Stomach smooth muscle (tissue), 2 donors: ENCODE measurements at regions not wholly inside any gene's neighbourhood (a gene's known extent, or its start where the extent isn't known, plus 50 kb on each side); places are given as distances from the start of the nearest gene placed in this dataset.

Experiments used
- H3K27ac ChIP-seq: one replicate; pipeline ENCODE4 v1.7.0; 2013; ENCODE audit warnings: mild to moderate bottlenecking, low read length, inconsistent platforms
- H3K27me3 ChIP-seq, 2 donors: one replicate each; pipeline ENCODE4 v1.7.0; 2013; ENCODE audit warnings: low read length in 2 of 2; ENCODE audit not compliant: insufficient read depth in 2 of 2, control insufficient read depth in 1 of 2
- H3K36me3 ChIP-seq, 2 donors: one replicate each; pipeline ENCODE4 v1.7.0; 2013; ENCODE audit warnings: low read length in 2 of 2; ENCODE audit not compliant: control insufficient read depth in 2 of 2, insufficient read depth in 2 of 2
- H3K4me1 ChIP-seq: one replicate; pipeline ENCODE4 v1.7.0; 2013; ENCODE audit warnings: low read length; ENCODE audit not compliant: control insufficient read depth, insufficient read depth
- H3K4me3 ChIP-seq, 2 donors: one replicate each; pipeline ENCODE4 v1.7.0; 2013; ENCODE audit warnings: low read length in 2 of 2
- H3K9ac ChIP-seq, 2 donors: one replicate each; pipeline ENCODE4 v1.7.0; 2013; ENCODE audit warnings: low read length in 2 of 2, mild to moderate bottlenecking in 1 of 2
- H3K9me3 ChIP-seq, 2 donors: one replicate each; pipeline ENCODE4 v1.7.0; 2013; ENCODE audit warnings: low read length in 2 of 2; ENCODE audit not compliant: control insufficient read depth in 2 of 2
- donor health status: healthy.
- donor health status: Pancreatic carcinoma.

- no peak overlapping the region for H3K27ac ChIP-seq
- no peak overlapping the region for H3K4me3 ChIP-seq
- H3K9me3 ChIP-seq, result no peaks in the 10 kb centered on the region
- H3K27me3 ChIP-seq, result no peaks in the 10 kb centered on the region
- H3K4me1 ChIP-seq, result no peaks in the 10 kb centered on the region
- no peak overlapping the region for H3K9ac ChIP-seq
- no peaks in the 10 kb centered on the region for H3K36me3 ChIP-seq
Measured at GRCh38 chr5:158626718-158627117, 473.0 kb downstream of the EBF1 start.

DNA sequence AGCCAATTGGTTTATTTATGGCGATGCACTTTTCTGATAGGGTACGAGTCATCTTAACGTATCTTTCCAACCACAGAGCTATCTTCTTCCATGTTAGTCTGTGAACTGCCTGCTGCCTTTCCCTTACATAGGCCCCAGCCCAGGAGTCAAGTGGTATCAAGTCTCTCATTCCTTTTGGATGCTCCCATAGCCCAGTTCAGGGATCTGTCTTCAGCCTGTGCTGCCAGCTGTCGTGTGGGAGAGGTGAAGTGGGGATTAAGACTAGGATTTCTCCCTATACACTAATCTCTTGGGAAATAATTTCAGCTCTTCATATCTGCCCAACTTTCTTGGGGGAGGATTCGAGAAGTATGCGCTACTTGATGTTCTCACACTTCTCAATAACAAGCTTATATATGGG is 475.7 kb downstream of the EBF1 start:
- Histone ChIP-seq H3K27me3 (no peaks in the 10 kb centered on the region), H3K9me3 (no peaks in the 10 kb centered on the region), H3K27ac (no peak overlapping the region), H3K4me3 (no peak overlapping the region), H3K36me3 (no peaks in the 10 kb centered on the region), H3K9ac (no peak overlapping the region), H3K4me1 (no peaks in the 10 kb centered on the region)

GRCh38 chr5:158621391-158621790 is 478.3 kb downstream of the EBF1 start:
- Histone ChIP-seq H3K4me3 (no peak overlapping the region), H3K27ac (no peak overlapping the region), H3K36me3 (no peaks in the 10 kb centered on the region), H3K4me1 (no peaks in the 10 kb centered on the region), H3K9ac (no peak overlapping the region), H3K9me3 (no peaks in the 10 kb centered on the region), H3K27me3 (no peaks in the 10 kb centered on the region)

DNA sequence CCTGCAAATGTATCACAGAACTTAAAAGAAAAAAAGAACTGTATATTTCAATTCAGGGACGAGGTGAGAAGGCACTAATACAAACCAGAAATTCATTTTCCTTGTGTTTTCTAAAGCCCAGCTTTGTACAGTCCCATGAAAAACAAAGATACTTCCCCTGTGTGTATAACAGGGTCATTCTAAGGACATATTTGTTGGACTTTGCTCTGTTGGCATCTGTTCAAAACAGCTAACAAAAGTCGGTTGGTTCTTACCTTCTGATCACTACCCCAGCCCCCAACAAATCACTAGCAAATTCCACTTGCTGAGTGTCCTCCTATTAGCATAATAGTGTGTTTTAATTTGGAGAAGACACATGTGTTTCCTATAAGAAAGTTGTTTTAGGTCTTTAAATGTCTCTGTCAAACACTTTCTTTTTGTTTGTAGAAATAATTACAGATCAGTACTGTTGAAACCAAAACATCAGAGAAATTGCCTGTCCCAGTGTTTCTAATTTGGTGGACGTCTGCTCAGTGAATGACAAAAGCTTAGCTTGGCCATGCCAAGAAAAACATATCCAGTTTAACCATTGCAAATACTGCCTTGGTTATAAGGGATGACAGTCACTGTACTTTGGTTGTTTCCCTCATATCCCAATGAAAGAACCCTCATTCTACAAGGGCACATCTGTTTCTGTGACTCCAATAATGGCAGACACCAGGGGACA is 480.5 kb downstream of the EBF1 start:
- H3K36me3 ChIP-seq, result no peaks in the 10 kb centered on the region
- H3K9ac ChIP-seq, result no peak overlapping the region

GRCh38 chr5:158618256-158618655 is 481.5 kb downstream of the EBF1 start:
- H3K36me3 ChIP-seq, result no peaks in the 10 kb centered on the region
- no peak overlapping the region for H3K27ac ChIP-seq
- no peak overlapping the region for H3K4me3 ChIP-seq
- no peaks in the 10 kb centered on the region for H3K27me3 ChIP-seq
- no peaks in the 10 kb centered on the region for H3K9me3 ChIP-seq
- no peaks in the 10 kb centered on the region for H3K4me1 ChIP-seq
- no peak overlapping the region for H3K9ac ChIP-seq

More for the DNA sequence above, 480.5 kb downstream of the EBF1 start:
- no peak overlapping the region for H3K4me3 ChIP-seq
- no peaks in the 10 kb centered on the region for H3K4me1 ChIP-seq
- no peaks in the 10 kb centered on the region for H3K27me3 ChIP-seq
- H3K27ac ChIP-seq, result no peak overlapping the region
- H3K9me3 ChIP-seq, result no peaks in the 10 kb centered on the region

GRCh38 chr5:158616707-158617106 is 483.0 kb downstream of the EBF1 start:
- no peaks in the 10 kb centered on the region for H3K27me3 ChIP-seq
- H3K4me3 ChIP-seq, result no peak overlapping the region
- H3K4me1 ChIP-seq, result no peaks in the 10 kb centered on the region
- no peaks in the 10 kb centered on the region for H3K36me3 ChIP-seq
- no peak overlapping the region for H3K9ac ChIP-seq
- H3K9me3 ChIP-seq, result no peaks in the 10 kb centered on the region
- no peak overlapping the region for H3K27ac ChIP-seq

GRCh38 chr5:158614951-158615350 is 484.8 kb downstream of the EBF1 start:
- H3K36me3 ChIP-seq, result no peaks in the 10 kb centered on the region
- no peaks in the 10 kb centered on the region for H3K9me3 ChIP-seq
- no peak overlapping the region for H3K4me3 ChIP-seq
- H3K4me1 ChIP-seq, result no peaks in the 10 kb centered on the region
- H3K27me3 ChIP-seq, result no peaks in the 10 kb centered on the region
- no peak overlapping the region for H3K9ac ChIP-seq
- no peak overlapping the region for H3K27ac ChIP-seq

DNA sequence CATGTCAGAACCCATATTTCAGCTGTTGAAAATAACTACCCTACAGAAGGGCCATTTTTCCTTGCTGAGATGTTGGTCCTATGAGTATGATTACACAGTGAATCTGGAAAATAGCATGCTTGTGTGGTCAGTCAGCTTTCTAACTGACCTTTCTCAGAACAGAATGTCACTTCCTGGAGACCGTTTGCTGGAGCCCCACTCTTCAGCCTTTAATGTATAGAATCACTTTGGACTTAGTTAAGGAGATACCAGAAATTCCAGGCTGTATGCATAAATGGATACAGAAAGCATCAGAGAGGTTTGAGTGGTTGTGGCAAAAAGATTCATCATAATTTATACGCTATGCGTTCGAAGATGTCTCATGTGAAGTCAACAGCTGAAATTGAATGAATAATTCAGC is 488.1 kb downstream of the EBF1 start:
- Histone ChIP-seq H3K27me3 (no peaks in the 10 kb centered on the region), H3K27ac (no peak overlapping the region), H3K4me3 (no peak overlapping the region), H3K9me3 (peaks cover 0 to 1% of the 10 kb centered on the region in 2 donors), H3K9ac (no peak overlapping the region), H3K4me1 (no peaks in the 10 kb centered on the region), H3K36me3 (no peaks in the 10 kb centered on the region)

DNA sequence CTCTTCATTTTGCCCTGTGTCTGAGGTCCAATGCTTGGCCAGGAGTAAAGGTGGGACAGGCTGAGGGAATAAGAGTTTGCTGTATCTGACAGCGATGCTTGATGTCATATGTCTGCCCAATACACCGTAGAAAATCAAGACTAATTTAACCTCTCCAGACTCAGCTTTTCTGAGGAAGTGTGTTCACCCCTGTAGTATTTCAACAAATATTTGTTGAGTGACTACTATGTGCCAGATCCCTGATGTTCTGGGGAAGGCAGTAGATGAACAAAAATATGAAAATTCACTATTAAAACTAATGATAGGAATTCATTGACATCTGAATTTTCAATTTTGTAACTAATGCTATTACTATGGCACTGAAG is 489.7 kb downstream of the EBF1 start:
- Histone ChIP-seq H3K4me1 (no peaks in the 10 kb centered on the region), H3K27me3 (no peaks in the 10 kb centered on the region), H3K36me3 (no peaks in the 10 kb centered on the region), H3K27ac (no peak overlapping the region), H3K4me3 (no peak overlapping the region), H3K9me3 (peaks cover 0 to 3% of the 10 kb centered on the region in 2 donors), H3K9ac (no peak overlapping the region)

DNA sequence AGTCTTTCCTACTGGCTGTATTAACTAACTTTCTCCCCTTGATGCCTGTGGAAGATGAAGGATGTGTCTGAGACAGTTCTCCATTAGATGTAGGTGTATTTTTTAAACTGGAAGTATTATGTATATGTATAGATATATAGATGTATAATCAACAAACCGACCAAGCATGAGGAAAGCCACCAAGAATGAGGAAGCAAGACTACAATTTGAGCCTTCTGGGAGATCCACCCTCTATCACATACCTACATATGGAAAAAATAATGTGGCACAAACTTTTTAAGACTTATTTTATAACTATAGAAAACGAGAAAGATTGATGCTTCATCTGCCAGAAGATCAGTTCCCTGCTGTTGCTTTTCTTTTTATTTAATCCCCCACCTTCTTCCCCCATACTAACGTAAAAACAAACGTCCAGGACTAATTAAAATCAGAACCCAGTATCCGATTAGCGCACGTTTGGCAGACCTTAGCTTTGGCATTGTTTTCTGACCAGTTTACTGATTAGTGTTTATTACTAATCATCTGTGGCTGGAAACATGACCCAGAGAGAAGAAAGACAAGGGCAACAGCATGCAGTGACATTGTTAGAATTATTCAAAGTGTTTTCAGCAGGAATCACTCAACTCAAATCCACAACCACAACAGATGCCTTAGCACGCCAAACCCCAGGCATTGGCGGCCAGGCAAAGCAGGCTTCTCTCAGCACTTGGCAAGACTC is 490.2 kb downstream of the EBF1 start:
- H3K36me3 ChIP-seq, result no peaks in the 10 kb centered on the region
- H3K4me1 ChIP-seq, result no peaks in the 10 kb centered on the region
- no peaks in the 10 kb centered on the region for H3K27me3 ChIP-seq

GRCh38 chr5:158607088-158607487 is 492.6 kb downstream of the EBF1 start:
- no peak overlapping the region for H3K27ac ChIP-seq
- no peak overlapping the region for H3K9ac ChIP-seq
- H3K4me3 ChIP-seq, result no peak overlapping the region
- H3K27me3 ChIP-seq, result no peaks in the 10 kb centered on the region
- no peaks in the 10 kb centered on the region for H3K36me3 ChIP-seq
- H3K4me1 ChIP-seq, result no peaks in the 10 kb centered on the region
- H3K9me3 ChIP-seq, result peaks cover 0 to 3% of the 10 kb centered on the region in 2 donors

More for the DNA sequence above, 490.2 kb downstream of the EBF1 start:
- Histone ChIP-seq H3K27ac (no peak overlapping the region), H3K9ac (no peak overlapping the region), H3K9me3 (peaks cover 0 to 3% of the 10 kb centered on the region in 2 donors), H3K4me3 (no peak overlapping the region)
